HG03196 (cell line): ENCODE measurements at regions not wholly inside any gene's neighbourhood (a gene's known extent, or its start where the extent isn't known, plus 50 kb on each side); places are given as distances from the start of the nearest gene placed in this dataset.

Experiments
- ATAC-seq: cut with Tn5 transposase; IDR thresholded peaks from one replicate; pipeline ENCODE4 v1.9.1; 2021; ENCODE audit not compliant: unreplicated experiment

- ATAC-seq: no peak
Observed at GRCh38 chr1:80520949-80521348, 1279.8 kb upstream of the ADGRL2 start.

GRCh38 chr1:80517062-80517461, 1283.7 kb upstream of the ADGRL2 start:
- no peak for ATAC-seq

GRCh38 chr1:80509965-80510522, 1290.7 kb upstream of the ADGRL2 start:
- ATAC-seq: no peak

GRCh38 chr1:80506216-80506615, 1294.5 kb upstream of the ADGRL2 start:
- ATAC-seq: no peak

- no peak for ATAC-seq
Observed at GRCh38 chr1:80498673-80499072, 1302.1 kb upstream of the ADGRL2 start.

GRCh38 chr1:80495806-80496205, 1304.9 kb upstream of the ADGRL2 start:
- no peak for ATAC-seq

GRCh38 chr1:80472145-80472544, 1328.6 kb upstream of the ADGRL2 start:
- no peak for ATAC-seq

GRCh38 chr1:80468356-80468755, 1332.4 kb upstream of the ADGRL2 start:
- ATAC-seq: no peak

GRCh38 chr1:80462006-80462405, 1338.7 kb upstream of the ADGRL2 start:
- ATAC-seq: no peak

- ATAC-seq: no peak
Observed at GRCh38 chr1:80457409-80457808, 1343.3 kb upstream of the ADGRL2 start.

GRCh38 chr1:80453775-80454174, 1347.0 kb upstream of the ADGRL2 start:
- ATAC-seq: no peak

- ATAC-seq: no peak
Observed at GRCh38 chr1:80450711-80451110, 1350.0 kb upstream of the ADGRL2 start.

- ATAC-seq: no peak
Observed at GRCh38 chr1:80448081-80448480, 1352.7 kb upstream of the ADGRL2 start.

GRCh38 chr1:80447526-80447925, 1353.2 kb upstream of the ADGRL2 start:
- no peak for ATAC-seq

- ATAC-seq: no peak
Observed at GRCh38 chr1:80445033-80445432, 1355.7 kb upstream of the ADGRL2 start.

GRCh38 chr1:80444171-80444570, 1356.6 kb upstream of the ADGRL2 start:
- no peak for ATAC-seq

- ATAC-seq: no peak
Observed at GRCh38 chr1:80441664-80442063, 1359.1 kb upstream of the ADGRL2 start.

GRCh38 chr1:80436851-80437250, 1363.9 kb upstream of the ADGRL2 start:
- ATAC-seq: no peak

GRCh38 chr1:80427881-80428280, 1372.9 kb upstream of the ADGRL2 start:
- ATAC-seq: no peak

GRCh38 chr1:80424249-80424648, 1376.5 kb upstream of the ADGRL2 start:
- no peak for ATAC-seq

- ATAC-seq: no peak
Observed at GRCh38 chr1:80418134-80418533, 1382.6 kb upstream of the ADGRL2 start.

- ATAC-seq: no peak
Observed at GRCh38 chr1:80417671-80418070, 1383.1 kb upstream of the ADGRL2 start.

GRCh38 chr1:80413969-80414368, 1386.8 kb upstream of the ADGRL2 start:
- ATAC-seq: no peak

GRCh38 chr1:80410233-80410632, 1390.5 kb upstream of the ADGRL2 start:
- ATAC-seq: no peak
